Fibroblast of the conjunctiva (primary cell): ENCODE measurements at regions not wholly inside any gene's neighbourhood (a gene's known extent, or its start where the extent isn't known, plus 50 kb on each side); places are given as distances from the start of the nearest gene placed in this dataset.

Experiments
- DNase-seq: peaks from one replicate; pipeline ENCODE4 v3.0.0-alpha.2; 2010; ENCODE audit warnings: low read depth

DNA sequence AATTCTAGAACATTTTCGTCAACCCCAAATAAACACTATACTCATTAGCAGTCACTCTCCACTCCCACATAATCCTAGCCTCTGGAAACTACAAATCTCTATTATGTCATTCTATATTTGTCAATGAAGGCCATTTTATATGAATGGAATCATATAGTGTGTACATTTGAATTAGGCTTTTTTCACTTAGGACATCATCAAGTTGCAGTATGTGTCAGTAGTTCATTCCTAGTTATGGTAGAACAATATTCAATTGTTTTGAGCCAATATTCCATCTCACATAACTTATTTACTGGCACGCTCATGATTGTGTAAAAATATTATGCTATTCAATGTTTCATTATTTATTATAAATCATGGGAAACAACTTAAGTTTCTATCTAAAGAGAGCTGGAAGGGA is 1610.4 kb upstream of the MIR17HG start:
- DNase-seq: no peak

GRCh38 chr13:89738072-89738471 is 1609.4 kb upstream of the MIR17HG start:
- no peak for DNase-seq

GRCh38 chr13:89740994-89741685 is 1606.3 kb upstream of the MIR17HG start:
- no peak for DNase-seq

GRCh38 chr13:89746554-89746953 is 1600.9 kb upstream of the MIR17HG start:
- no peak for DNase-seq

DNA sequence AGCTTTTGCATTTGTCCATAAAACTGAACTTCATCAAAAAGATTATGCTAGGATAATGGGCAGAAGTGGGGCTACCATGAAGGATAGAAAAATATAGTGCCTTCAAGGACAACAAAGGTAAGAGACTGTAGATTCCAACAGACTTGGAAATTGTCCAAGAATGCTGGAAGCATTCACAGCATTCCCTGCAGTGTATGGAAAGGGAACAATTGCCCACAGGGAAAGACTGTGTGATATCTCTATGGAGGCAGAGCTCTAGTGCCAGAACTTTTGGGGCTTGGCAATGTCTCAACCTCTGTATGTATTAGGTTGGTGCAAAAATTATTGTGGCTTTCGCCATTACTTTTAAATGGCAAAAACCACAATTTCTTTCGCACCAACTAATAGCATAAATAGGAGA is 1598.8 kb upstream of the MIR17HG start:
- DNase-seq: no peak

DNA sequence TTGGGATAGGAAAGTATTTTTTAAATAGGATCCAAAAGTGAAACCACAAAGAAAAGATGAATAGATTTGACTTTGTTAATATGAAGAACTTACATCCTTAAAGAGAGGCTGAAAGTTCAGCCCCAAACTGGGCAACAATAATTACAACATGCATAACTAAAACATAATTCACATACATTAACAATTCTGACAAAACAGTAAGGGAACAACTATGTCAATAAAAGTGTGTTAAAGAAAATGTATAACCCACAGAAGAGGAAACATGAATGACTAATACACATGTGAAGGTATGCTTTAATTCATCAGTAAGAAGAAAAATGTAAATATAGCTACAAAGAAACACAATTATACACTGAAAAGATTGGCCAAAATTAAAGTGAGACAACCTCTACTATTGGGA is 1597.6 kb upstream of the MIR17HG start:
- no peak for DNase-seq

DNA sequence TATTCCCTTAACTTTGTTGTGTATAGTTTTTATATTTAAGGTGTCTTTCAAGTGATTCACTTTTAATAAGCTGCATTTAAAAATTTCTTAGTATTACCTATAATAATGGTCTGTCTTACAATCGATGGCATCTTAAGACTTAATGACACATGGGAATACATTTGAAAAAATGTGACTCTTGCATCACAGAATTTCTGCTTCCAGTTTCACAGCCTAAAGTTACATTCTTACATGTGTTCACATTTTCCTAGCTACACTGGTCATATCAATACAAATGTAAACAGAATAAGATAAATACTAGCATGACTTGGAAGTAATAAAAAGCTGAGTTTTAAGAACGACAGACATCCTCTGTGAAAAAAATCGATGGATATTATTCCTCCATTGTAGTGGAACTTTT is 1597.1 kb upstream of the MIR17HG start:
- DNase-seq: no peak

GRCh38 chr13:89751432-89751930 is 1596.0 kb upstream of the MIR17HG start:
- DNase-seq: no peak

- no peak for DNase-seq
These were observed 1595.1 kb upstream of the MIR17HG start for GRCh38 chr13:89752394-89752793.

DNA sequence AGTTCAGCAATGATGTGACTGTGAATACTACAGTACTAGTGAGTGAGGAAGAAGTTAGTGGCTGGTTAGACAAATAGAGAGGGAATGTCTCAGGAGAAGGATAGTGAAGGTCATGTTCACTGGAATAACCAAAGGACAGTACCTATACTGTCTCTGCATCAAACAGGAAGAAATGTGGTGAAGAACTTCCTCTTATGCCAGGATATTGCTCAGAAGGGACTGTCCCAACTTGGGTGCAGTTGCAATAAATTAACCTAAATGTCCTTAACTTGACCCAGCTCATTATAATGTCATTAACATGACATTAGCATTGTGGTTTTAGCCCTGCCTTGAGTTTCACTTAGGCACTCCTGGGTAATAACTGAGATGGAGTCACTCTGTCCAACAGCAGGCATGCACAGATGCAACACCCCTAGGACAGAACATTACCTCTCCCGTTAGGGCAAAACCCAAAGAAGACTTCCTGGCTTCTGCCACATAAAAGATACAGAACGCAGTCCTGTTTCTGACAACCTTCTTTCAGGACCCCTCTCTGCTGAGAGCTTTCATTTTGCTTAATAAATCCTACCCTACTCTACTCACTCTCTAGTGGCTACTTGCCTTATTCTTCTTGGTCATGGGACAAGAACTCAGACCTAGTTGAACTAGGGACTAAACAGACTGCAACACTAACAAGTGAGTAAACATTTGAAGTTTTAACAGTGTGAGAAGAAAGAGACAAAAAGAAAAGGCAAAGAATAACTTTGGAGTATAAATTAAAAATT is 1591.6 kb upstream of the MIR17HG start:
- no peak for DNase-seq

DNA sequence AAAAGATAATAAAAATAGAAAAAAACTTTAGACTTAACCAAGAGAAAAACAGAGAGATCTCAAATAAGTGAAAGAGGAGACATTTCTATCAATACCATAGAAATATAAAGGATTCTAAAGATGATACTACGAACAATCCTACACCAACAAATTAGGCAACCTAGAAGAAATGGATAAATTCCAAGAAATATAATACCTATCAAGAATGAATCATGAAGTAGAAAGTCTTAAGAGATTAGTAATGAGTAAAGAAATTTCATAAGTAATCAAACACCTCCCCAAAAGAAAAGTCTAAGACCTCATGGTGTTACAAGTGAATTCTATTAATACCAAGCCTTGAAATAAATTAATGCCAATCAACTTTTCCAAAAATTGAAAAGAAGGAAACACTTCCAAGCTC is 1584.5 kb upstream of the MIR17HG start:
- DNase-seq: no peak

- no peak for DNase-seq
These were observed 1564.2 kb upstream of the MIR17HG start for GRCh38 chr13:89783221-89783755.

- no peak for DNase-seq
These were observed 1563.2 kb upstream of the MIR17HG start for GRCh38 chr13:89784161-89784809.

DNA sequence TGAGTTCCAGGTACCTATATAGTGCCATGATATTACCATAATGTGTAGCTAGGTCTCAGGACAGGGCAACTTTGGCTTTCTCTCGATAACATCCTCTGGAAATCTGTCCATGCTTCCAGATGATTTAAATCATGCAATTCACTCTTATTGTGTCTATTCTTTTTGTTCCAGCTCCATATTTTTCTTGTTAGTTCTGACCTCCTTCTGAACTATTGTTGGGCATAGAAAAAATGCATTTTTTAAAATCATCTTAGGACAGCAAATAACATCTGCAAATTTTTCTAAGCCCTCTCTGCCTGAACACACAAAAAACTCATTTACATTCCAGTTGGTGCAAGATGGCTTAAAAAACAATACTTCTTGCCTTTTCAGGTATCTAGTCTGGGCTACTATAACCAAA is 1561.0 kb upstream of the MIR17HG start:
- DNase-seq: no peak

GRCh38 chr13:89790696-89791095 is 1556.8 kb upstream of the MIR17HG start:
- DNase-seq: no peak

DNA sequence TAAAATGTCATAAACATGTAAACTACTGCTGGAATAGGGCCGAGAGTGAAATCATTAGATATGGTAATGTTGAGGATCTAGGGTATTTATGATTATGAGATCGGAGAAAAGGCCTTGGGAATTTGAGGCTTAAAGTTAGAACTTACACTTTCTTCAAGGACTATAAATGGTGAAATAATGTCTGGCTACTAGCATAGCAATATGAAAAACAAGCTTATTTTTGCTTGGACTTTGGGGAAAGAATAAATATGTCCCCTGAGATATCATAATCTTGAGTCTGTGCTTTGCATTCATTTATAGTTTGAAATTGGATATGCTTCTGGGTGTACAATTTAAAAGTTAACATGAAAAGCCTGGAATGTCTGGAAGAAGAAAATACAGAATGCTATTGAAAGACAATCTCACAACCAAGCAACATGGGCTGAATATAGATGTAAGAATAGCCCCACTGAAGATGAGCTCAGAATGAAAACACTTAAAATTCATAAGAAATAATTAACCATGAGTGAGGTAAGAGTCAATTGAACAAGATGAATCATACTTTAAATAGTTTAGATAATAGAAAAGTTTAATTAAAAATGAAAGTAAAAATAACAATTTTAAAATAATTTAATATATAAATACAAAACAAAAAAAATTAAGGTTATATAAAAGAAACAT is 1555.4 kb upstream of the MIR17HG start:
- no peak for DNase-seq

- DNase-seq: no peak
These were observed 1551.3 kb upstream of the MIR17HG start for GRCh38 chr13:89796196-89796595.

DNA sequence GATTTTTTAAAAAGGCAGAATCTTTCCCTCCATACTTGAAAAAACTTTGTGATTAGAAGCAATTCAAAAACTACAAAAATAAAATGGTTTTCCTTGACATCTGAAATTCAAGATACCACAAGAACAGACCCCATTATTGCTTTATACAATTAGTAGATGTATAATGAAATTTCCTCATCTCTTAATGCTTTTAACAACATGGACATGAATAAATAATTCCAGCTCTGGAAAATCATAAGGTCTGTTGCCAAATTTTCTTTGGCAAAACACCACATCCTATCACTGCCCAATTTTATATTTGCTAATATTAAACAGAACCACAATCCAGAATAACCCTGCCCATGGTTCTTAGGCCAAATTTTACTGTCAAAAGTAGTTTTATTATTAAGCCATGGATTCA is 1543.6 kb upstream of the MIR17HG start:
- no peak for DNase-seq

DNA sequence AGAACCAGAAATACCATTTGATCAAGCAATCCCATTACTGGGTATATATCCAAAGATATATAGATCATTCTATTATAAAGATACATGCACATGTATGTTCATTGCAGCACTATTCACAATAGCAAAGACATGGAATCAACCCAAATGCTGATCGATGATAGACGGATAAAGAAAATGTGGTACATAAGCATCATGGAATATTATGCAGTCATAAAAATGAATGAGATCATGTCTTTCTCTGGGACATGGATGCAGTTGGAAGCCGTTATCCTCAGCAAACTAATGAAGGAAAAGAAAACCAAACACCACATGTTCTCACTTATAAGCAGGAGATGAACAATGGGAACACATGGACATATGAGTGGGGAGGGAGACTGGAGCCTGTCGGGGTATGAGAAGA is 1540.9 kb upstream of the MIR17HG start:
- no peak for DNase-seq

DNA sequence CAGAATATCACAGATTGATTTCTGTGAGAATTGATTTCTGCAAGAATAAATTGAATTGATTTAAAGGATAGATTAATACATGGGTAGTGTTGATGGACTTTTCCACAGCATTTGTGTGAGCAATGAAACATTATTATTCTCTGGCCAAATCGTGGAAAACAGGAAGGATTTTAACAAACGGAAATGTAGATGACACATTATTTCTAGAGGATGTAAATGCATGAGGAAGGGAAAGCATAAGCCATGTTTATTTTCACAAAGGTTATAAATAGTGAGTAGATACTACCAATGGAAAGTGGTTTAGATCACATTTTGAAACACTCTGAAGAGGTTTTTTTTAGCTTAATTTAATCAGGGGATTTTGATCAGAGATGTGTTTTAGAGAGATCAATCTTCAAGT is 1534.6 kb upstream of the MIR17HG start:
- no peak for DNase-seq

DNA sequence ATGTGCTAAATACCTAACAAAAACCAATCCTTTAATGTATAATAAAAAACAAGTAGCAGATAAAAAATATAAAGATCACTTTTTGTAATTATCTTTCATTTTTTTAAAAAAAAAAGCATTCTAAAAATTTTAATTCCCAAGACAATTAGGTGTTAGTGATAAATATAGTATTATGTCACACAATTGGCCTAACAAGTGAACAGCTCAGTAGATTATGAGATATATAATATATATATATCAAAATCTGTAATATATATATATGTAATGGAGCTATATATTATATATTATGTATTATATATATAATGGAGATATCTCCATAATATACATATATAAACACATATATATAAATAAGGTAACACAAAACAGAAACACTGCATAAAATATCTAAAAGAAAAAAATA is 1531.1 kb upstream of the MIR17HG start:
- DNase-seq: no peak

DNA sequence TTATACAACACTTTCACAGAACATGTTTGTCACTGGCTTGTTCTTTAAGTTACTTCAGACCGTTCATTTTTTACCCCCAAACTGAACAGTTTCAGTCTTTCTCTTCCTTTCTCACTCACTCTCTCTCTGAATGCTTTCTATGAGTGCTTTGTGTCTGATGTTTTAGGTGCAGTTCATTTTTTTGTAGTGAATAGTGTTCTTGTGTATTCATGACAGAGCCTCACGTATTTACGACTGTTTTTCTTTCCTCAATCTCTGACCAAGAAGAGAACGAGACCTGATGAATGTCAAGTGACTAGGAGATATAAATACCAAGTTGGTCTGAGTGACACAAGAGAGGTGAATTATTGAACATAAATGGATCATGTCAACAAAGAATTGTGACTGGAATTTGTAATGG is 1525.0 kb upstream of the MIR17HG start:
- DNase-seq: no peak
